Testis (tissue), 2 donors: ENCODE measurements at regions not wholly inside any gene's neighbourhood (a gene's known extent, or its start where the extent isn't known, plus 50 kb on each side); places are given as distances from the start of the nearest gene placed in this dataset.

Source experiments
- POLR2A ChIP-seq: fragments of 450-650 bp; IDR thresholded peaks from one replicate; pipeline ENCODE4 v1.6.1; 2017; ENCODE audit warnings: antibody characterized with exemption, mild to moderate bottlenecking, moderate library complexity
- TF ChIP-seq, protein P1 (sequence below), 3 experiments: fragments of 450-650 bp in 2 of 3; fragments of 200-600 bp in 1 of 3; sonication (generic) in 1 of 3; IDR thresholded peaks; one replicate each; pipeline ENCODE4 v1.5.1; 2016 to 2019; ENCODE audit warnings: antibody characterized with exemption in 3 of 3, mild to moderate bottlenecking in 2 of 3, moderate library complexity in 1 of 3

DNA sequence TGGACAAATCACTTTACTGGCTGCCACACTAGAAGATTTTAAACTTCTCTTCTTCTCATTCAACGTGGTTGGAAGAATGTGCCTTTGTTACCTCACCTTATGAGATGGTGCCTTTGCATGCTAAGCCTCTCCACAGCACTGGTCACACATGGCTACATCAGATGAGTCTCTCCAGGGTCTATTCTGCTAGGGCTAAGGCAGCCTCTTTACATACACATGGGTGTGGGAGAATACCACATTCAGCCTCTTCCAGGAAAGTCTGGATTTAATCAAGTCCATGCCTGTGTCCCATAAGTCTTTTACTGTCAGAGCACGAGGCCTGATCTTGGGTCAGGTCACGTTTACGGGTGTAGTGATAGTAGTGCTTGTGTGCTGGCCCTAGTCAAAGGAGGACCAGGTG, 701.5 kb downstream of the SORCS3 start:
- TF ChIP-seq, protein P1, sequence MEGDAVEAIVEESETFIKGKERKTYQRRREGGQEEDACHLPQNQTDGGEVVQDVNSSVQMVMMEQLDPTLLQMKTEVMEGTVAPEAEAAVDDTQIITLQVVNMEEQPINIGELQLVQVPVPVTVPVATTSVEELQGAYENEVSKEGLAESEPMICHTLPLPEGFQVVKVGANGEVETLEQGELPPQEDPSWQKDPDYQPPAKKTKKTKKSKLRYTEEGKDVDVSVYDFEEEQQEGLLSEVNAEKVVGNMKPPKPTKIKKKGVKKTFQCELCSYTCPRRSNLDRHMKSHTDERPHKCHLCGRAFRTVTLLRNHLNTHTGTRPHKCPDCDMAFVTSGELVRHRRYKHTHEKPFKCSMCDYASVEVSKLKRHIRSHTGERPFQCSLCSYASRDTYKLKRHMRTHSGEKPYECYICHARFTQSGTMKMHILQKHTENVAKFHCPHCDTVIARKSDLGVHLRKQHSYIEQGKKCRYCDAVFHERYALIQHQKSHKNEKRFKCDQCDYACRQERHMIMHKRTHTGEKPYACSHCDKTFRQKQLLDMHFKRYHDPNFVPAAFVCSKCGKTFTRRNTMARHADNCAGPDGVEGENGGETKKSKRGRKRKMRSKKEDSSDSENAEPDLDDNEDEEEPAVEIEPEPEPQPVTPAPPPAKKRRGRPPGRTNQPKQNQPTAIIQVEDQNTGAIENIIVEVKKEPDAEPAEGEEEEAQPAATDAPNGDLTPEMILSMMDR (IDR thresholded peaks at IDR 0.05) = no peak
- no peak for TF ChIP-seq POLR2A
